GM06990 (cell line): ENCODE measurements at regions not wholly inside any gene's neighbourhood (a gene's known extent, or its start where the extent isn't known, plus 50 kb on each side); places are given as distances from the start of the nearest gene placed in this dataset.

Experiments
- DNase-seq: peaks from one replicate; pipeline ENCODE4 v3.0.0-alpha.2; 2011; ENCODE audit not compliant: insufficient read length; ENCODE audit errors: extremely low read depth
- H3K27me3 ChIP-seq: replicated peaks from 2 replicates; pipeline ENCODE4 v1.6.0; 2011; ENCODE audit warnings: low read length; ENCODE audit not compliant: control insufficient read depth, insufficient read depth
- H3K36me3 ChIP-seq: 2 replicates; pipeline ENCODE4 v1.5.1; 2011; ENCODE audit warnings: low read length; ENCODE audit not compliant: control insufficient read depth, insufficient read depth
- H3K4me3 ChIP-seq: replicated peaks from 2 replicates; pipeline ENCODE4 v1.5.1; 2011; ENCODE audit warnings: low read depth, mild to moderate bottlenecking, control low read depth, low read length
- TF ChIP-seq, protein P1 (sequence below): IDR thresholded peaks from 2 replicates; pipeline ENCODE4 v1.5.1; 2011; ENCODE audit warnings: low read length, control low read depth, mild to moderate bottlenecking, inconsistent platforms; ENCODE audit not compliant: insufficient read depth, poor library complexity, severe bottlenecking

GRCh38 chr3:5690904-5691532 lies 503.5 kb downstream of the EDEM1 start:
- no peak for DNase-seq

GRCh38 chr3:5692446-5692845 lies 504.9 kb downstream of the EDEM1 start:
- no peaks in the 10 kb centered on the region for H3K27me3 ChIP-seq
- TF ChIP-seq, protein P1, sequence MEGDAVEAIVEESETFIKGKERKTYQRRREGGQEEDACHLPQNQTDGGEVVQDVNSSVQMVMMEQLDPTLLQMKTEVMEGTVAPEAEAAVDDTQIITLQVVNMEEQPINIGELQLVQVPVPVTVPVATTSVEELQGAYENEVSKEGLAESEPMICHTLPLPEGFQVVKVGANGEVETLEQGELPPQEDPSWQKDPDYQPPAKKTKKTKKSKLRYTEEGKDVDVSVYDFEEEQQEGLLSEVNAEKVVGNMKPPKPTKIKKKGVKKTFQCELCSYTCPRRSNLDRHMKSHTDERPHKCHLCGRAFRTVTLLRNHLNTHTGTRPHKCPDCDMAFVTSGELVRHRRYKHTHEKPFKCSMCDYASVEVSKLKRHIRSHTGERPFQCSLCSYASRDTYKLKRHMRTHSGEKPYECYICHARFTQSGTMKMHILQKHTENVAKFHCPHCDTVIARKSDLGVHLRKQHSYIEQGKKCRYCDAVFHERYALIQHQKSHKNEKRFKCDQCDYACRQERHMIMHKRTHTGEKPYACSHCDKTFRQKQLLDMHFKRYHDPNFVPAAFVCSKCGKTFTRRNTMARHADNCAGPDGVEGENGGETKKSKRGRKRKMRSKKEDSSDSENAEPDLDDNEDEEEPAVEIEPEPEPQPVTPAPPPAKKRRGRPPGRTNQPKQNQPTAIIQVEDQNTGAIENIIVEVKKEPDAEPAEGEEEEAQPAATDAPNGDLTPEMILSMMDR, result no peak
- no peaks in the 10 kb centered on the region for H3K36me3 ChIP-seq
- no peak overlapping the region for H3K4me3 ChIP-seq
- DNase-seq, result no peak

More at GRCh38 chr3:5690904-5691532, 503.5 kb downstream of the EDEM1 start:
- Histone ChIP-seq H3K27me3 (no peaks in the 10 kb centered on the region), H3K4me3 (no peak overlapping the region), H3K36me3 (no peaks in the 10 kb centered on the region)
- TF ChIP-seq, protein P1, result no peak

DNA sequence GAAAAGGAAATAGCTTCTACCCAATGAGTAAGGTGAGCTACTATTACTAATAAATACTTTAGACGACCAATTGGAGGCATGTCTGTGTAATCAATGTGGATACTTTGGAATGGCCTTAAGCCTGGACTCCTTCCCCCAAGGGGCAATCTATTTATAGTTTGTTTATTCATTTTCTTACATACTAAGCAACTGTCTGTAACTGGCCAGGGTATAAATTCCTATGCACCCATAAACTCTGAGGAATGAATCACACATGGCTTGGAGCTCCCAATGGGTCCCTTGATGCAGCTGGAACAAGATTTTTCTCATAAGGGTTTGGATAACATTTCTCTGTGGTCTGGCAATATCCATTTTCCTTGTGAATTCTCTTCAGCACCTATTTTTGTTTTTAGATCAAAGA lies 506.8 kb downstream of the EDEM1 start:
- no peak for DNase-seq
- Histone ChIP-seq H3K27me3 (no peaks in the 10 kb centered on the region), H3K36me3 (no peaks in the 10 kb centered on the region), H3K4me3 (no peak overlapping the region)
- TF ChIP-seq, protein P1, result no peak

GRCh38 chr3:5698851-5699250 lies 511.3 kb downstream of the EDEM1 start:
- Histone ChIP-seq H3K27me3 (no peaks in the 10 kb centered on the region), H3K4me3 (no peak overlapping the region), H3K36me3 (no peaks in the 10 kb centered on the region)
- TF ChIP-seq, protein P1, result no peak
- no peak for DNase-seq

DNA sequence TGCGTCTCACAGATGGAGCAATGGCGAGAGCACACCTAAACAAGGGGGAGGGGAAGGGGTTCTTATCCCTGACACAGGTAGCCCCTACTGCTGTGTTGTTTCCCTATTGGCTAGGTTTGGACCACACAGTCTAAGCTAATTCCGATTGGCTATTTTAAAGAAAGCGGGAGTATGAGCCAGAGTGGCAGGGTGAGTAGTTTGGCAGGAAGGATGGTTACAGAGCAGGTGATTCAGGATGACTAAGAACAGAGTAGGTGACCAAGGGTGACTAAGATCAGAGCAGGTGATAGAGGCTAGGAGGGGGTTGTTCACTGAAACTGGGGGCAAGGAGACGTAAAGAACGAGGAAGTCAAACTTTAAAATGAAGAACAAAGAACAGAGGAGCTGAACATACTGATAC lies 511.8 kb downstream of the EDEM1 start:
- H3K36me3 ChIP-seq, result no peaks in the 10 kb centered on the region
- DNase-seq, result no peak

More for the DNA sequence above, 511.8 kb downstream of the EDEM1 start:
- no peaks in the 10 kb centered on the region for H3K27me3 ChIP-seq
- no peak overlapping the region for H3K4me3 ChIP-seq
- TF ChIP-seq, protein P1, result no peak
